ACHN (cell line): ENCODE measurements at regions not wholly inside any gene's neighbourhood (a gene's known extent, or its start where the extent isn't known, plus 50 kb on each side); places are given as distances from the start of the nearest gene placed in this dataset.
"Not testable (repeated sequence)": the region's sequence is repeated elsewhere in the genome, so short reads cannot be mapped to it uniquely, and the experiment has no call there.

Experiments used
- DNase-seq: peaks from one replicate; pipeline ENCODE4 v3.0.0-alpha.2; 2015
- in situ Hi-C: cut with HindIII; loops from 2 replicates; pipeline ENCODE4 v1.10.0; 2017; ENCODE audit warnings: low sequenced_read_pairs, low pct_ligation_motif_present, low pct_unique_long_range_greater_than_20kb

DNA sequence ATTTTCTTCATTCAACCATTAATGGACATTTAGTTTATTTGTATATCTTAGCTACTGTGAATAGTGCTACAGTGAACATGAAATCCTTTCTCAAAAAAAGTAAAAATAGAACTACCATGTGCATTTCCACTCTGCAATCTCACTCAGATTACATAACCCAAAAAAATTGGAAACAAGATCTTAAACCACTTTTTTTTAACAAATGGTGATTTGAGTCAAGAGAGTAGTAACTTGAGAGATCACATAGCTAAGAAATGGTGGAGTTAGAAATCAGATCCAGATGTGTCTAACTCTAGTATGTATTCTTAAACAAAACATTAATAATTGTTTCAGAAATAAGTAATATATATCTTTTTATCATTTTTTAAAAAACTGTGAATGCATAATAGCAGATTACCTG lies 318.3 kb upstream of the SGCG start:
- DNase-seq: no peak
- in situ Hi-C loops: no loop called here

DNA sequence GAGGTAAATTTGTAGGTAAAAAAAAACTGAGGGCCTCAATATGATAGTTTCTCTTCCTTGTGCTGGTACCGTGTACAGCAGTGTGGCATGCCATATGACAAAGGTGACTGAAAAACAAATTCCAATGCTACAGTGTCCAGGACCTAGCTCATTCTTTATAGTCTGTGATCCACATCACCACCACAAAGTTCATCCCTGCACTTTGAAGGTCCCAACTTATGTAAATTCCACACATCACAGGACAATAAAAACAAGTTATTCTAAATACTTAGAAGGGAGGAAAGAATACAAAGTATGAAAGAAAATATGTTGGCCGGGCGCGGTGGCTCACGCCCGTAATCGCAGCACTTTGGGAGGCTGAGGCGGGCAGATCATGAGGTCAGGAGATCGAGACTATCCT lies 314.6 kb upstream of the SGCG start:
- in situ Hi-C loops: no loop called here
- DNase-seq: no peak

DNA sequence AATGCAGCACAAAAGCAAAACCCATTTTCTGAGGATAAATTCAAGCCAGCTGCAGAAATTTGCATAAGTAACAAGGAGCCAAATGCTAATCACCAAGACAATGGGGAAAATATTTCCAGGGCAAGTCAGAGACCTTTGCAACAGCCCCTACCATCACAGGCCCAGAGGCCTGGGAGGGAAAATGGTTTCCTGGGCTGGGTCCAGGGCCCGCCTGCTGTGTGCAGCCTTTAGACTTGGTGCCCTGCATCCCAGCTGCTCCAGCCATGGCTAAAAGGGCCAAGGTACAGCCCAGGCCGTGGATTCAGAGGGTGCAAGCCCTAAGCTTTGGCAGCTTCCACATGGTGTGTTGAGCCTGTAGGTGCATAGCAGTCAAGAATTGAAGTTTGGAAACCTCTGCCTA lies 309.5 kb upstream of the SGCG start:
- in situ Hi-C loops: no loop called here
- DNase-seq: no peak

DNA sequence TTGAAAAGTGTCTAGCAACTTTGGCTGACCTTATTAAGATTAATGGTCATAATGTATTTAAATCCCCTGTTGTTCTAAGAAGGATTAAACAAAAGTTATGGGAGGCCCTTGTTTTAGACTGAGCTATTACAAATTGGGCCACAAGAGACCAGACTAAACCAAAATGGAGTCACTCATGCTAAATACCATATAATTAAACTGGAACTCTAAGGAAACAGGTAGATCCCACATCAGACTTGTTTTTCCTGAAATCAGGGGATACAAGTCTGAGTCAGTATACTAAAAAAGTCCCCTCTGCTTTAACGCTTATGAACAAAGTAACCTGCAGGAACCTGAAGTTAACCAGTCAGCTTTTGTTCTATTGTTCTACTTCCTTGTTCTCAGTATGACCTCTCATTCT lies 305.9 kb upstream of the SGCG start:
- in situ Hi-C loops: no loop called here
- DNase-seq: no peak

DNA sequence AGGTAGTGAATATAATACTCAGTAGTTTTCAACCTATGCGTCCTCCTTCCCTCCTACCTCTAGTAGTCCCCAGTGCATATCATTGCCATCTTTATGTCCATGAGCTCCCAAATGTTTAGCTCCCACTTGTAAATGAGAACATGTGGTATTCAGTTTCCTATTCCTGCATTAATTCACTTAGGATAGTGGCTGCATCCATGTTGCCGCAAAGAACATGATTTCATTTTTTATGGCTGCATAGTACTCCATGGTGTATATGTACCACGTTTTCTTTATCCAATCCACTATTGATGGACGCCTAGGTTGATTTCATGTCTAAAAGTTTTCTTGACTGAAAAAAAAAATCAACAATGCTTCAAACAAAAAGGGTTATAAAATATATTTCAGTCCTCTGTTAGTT lies 303.4 kb upstream of the SGCG start:
- in situ Hi-C loops: no loop called here
- DNase-seq: no peak

DNA sequence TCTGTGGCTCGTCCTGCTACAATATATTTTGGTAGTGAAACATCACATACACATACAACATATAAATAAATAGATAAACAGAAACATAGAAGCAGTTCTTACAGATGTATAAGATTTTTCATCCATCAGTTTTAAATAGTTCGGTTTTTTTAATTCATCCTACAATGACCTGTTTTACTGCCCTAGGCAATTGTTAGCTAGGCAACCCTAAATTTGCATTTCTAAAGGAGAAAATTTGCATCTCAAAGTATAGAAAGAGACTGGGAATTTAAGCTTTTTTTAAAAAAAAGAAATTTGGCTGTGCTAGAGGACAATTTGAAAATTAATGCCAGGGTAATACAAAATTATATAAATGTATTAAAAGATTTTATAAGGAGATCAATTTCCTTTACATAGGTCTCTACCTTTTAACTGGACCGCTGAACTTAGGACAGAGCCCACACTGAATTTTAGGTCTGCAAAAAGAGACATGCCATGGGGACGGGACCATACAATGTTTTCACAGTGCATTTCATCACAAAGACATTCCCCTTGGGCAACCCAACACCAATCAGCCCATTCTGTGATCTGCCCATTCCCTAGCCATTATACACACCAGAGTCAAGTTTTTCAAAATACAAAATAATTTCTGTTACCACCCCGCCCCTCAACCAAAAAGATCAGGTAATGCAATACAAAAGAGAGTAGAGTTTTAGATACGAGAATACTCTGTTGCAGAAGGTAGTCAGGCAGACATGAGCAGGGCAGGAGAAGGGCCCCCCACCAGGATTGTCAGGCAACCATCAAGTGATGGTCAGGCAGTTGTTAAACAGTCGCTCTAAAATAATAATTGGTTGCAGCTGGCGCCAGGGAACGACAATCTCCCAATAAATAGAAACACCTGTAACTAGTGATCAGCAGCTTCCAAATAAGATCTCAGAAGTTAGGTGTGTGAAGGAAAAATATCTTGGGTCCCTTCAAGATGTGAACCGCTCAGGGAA lies 299.7 kb upstream of the SGCG start:
- in situ Hi-C loops: no loop called here

DNA sequence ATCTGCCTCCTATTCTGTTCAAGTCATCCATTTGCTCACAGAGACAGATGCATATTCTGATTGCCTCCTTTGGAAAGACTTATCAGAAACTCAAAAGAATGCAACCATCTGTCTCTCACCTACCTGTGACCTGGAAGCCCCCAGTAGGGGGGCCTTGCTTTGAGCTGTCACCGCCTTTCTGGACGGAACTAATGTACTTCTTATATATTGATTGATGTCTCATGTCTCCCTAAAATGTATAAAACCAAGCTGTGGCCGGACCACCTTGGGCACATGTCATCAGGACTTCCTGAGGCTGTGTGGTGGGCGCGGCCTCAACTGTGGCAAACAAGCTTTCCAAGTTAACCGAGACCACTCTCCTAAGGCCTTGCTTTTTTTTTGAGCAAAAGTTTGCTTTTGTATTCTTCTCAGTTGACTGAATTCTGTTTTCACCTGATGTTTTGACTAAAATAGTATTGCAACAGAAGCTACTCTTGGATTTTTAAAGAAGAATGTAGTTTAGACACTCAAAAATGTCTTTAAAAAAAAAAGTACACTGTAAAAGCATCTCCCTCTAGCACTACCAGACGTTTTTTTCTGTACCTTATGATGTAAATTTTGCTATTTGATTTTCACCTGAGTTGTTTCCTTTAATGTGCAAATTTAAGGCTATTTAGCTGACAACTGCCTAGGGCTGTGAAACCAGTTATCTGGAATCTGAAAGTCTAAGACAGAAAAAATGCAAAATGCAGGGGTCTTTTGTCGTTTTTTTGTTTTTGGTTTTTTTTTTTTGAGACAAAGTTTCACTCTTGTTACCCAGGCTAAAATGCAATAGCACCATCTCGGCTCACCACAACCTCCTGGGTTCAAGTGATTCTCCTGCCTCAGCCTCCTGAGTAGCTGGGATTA lies 298.8 kb upstream of the SGCG start:
- in situ Hi-C loops, DNase-seq: not testable (repeated sequence)

More for the DNA sequence above, 299.7 kb upstream of the SGCG start:
- DNase-seq: no peak

DNA sequence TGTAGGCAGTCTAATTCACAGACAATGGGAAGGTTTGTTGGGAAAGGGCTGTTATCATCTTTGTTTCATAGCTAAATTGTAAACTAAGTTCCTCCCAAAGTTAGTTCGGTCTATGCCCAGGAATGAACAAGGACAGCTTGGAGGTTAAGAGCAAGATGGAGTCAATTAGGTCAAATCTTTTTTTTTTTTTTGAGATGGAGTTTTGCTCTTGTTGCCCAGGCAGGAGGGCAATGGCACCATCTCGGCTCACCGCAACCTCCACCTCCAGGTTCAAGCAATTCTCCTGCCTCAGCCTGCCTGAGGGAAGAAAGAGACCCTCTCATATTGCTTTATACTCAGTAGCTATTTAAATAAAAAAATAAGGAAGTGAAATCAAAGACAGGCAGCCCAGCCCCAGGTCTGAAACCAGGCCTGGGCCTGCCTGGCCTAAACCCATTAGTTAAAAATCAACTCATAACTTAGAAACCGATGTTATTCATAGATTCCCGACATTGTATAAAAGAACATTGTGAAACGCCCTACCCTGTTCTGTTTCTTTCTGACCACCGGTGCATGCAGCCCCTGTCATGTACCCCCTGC lies 297.4 kb upstream of the SGCG start:
- peak; percentile 35 for DNase-seq
- in situ Hi-C loops: no loop called here

DNA sequence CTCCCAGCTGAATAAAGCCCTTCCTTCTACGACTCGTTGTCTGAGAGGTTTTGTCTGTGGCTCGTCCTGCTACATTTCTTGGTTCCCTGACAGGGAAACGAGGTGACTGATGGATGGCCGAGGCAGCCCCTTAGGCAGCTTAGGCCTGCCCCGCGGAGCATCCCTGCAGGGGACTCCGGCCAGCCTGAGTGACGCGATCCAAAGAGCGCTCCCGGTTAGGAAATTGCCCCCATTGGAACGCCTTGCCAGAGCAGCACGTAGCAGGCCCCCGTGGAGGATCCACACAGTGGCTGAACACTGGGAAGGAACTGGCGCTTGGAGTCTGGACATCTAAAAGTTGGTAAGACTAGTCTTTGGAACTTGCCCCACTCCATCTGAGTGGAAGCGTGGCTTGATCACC lies 296.8 kb upstream of the SGCG start:
- peak; percentile 68 for DNase-seq
- in situ Hi-C loops: no loop called here

DNA sequence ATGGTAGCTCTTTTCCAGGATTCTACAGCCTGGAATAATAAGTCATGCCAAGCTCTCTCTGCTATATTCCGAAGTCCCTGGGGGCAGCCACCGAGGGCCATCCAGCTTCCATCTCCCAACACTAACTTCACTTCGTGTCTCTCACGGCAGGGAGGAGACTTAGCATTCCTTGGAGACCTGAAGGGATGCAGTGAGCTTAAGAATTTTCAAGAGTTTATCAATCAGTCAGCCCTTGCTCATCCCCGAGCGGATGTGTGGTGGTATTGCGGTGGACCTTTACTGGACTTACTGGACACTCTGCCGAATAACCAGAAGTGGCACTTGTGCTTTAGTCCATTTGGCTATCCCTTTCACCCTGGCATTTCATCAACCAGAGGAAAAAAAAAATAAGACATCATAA lies 294.7 kb upstream of the SGCG start:
- in situ Hi-C loops: not testable (repeated sequence)

DNA sequence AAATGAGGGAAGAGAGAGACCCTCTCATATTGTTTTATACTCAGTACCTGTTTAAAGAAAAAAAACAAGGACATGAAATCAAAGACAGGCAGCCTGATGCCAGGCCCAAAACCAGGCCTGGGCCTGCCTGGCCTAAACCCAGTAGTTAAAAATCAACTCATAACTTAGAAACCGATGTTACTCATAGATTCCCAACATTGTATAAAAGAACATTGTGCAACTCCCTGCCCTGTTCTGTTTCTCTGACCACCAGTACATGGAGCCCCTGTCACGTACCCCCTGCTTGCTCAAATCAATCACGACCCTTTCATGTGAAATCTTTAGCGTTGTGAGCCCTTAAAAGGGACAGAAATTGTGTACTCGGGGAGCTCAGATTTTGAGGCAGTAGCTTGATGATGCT lies 291.4 kb upstream of the SGCG start:
- peak; percentile 55 for DNase-seq
- in situ Hi-C loops: not testable (repeated sequence)

More for the DNA sequence above, 294.7 kb upstream of the SGCG start:
- DNase-seq: peak; percentile 28

DNA sequence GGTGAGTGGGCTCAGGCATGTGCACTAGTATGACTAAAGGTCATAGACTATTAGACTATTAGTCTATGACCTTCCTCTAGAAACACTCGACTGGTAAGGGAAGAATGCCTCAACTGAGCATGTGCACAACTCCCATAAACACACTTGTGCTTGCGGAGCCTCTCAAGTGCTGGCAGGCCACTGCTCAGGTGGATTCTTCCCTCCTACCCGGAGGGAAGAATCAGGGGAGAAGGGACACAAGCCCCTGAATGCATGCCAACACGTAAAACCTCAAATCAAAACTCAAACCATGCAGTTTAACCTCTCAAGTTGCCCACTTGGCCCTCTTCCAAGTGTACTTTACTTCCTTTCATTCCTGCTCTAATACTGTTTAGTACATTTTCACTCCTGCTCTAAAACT lies 287.6 kb upstream of the SGCG start:
- DNase-seq: no peak
- in situ Hi-C loops: no loop called here

DNA sequence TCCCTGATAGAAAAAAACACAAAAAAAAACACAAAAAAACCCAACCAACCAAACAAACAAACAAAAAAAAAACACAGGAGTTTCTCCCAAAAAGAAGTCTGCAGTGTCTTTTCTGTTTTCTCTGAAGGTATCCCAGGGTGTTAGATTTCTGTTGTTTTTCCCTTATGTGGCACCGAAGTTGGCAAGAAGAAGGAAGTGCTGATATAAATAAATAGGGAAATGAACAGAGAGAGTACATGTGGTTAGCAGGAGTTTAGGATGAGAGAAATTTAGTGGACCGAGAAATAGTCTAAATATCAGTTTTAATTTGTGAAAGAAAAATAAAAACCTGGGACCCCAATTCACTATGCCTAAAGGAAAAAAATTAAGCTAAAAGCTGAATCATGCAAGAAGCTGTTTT lies 287.0 kb upstream of the SGCG start:
- in situ Hi-C loops: no loop called here
- DNase-seq: no peak

DNA sequence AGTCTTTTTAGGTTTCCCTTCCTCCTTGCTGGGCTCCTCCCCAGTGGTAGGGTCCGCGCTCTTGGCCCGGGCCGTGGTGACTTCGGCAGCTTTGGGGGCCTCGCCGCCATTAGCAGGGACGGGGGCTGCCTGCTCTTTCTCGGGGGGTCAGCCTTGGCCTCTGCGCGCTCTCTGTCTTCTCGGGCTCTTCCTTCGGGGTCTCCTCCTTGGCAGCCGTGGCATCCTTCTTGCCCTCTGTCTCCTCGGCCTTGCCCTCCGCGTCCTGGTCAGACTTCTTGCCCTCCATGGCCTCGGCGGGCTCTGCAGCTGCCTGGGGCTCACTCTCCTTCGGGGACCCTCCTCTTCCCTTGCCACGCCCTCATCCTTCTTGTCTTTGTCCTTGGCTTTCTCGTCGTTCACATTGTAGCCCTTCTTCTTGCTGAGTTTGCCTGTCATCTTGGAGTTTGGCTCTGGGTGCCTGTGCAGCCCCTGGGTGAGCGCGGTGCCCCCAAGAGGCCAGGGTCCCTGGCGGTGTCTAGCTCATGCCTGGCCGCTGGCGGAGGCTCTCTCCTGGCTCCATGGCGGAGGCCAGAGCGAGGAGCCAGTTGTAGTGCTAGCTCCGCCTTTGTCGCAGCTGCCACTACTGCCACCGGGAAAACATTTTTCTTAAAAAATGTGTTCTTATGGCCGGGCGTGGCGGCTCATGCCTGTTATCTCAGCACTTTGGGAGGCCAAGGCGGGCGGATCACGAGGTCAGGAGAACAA lies 283.0 kb upstream of the SGCG start:
- in situ Hi-C loops: no loop called here
- no peak for DNase-seq

DNA sequence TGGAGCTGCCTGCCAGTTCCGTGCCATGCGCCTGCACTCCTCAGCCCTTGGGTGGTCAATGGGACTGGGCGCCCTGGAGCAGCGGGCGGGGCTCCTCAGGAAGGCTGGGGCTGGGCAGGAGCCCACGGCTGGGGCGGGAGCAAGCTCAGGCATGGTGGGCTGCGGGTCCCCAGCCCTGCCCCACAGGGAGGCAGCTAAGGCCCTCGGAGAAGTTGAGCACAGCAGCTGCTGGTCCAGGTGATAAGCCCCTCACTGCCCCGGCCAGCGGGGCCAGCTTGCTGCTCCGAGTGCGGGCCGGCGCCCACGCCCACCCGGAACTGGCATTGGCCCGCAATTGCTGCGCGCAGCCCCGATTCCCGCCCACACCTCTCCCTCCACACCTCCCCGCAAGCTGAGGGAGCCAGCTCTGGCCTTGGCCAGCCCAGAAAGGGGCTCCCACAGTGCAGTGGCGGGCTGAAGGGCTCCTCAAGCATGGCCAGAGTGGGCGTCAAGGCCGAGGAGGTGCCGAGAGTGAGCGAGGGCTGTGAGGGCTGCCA lies 280.3 kb upstream of the SGCG start:
- DNase-seq, in situ Hi-C loops: not testable (repeated sequence)

DNA sequence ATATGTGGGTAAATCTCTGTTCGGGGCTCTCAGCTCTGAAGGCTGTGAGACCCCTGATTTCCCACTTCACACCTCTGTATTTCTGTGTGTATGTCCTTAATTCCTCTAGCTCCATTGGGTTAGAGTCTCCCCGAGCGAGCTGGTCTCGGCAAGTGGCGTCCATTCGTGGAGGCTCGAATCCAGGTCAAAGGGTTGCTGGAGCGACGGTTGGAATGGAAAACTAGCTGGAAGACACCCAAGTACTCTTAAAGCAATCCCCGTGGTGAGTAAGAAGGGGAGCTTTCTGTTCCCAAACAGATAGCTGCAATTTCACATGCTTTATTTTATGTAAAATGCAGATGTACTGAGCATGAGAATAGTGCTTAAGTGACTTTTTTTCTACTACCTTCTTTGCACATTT lies 277.5 kb upstream of the SGCG start:
- in situ Hi-C loops: no loop called here
- no peak for DNase-seq

DNA sequence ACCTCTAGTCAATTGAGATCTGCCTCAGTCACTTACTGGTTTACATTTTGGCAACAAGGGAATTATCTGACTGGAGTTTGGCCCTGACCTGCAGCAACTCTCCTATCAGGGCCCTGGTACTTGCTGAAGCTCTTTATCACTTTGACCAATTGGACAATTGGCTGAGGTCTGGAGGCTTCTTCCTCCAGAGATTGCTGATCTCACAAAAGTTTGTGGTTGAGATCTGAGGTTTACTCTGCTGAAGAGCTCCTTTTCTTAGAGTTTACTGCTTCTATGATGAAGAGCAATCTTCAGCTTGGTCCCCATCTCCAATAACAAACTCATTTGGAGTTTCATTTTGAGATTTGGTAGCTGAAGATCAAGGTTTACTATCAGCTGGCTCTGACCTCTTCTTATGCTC lies 276.9 kb upstream of the SGCG start:
- no peak for DNase-seq
- in situ Hi-C loops: no loop called here

DNA sequence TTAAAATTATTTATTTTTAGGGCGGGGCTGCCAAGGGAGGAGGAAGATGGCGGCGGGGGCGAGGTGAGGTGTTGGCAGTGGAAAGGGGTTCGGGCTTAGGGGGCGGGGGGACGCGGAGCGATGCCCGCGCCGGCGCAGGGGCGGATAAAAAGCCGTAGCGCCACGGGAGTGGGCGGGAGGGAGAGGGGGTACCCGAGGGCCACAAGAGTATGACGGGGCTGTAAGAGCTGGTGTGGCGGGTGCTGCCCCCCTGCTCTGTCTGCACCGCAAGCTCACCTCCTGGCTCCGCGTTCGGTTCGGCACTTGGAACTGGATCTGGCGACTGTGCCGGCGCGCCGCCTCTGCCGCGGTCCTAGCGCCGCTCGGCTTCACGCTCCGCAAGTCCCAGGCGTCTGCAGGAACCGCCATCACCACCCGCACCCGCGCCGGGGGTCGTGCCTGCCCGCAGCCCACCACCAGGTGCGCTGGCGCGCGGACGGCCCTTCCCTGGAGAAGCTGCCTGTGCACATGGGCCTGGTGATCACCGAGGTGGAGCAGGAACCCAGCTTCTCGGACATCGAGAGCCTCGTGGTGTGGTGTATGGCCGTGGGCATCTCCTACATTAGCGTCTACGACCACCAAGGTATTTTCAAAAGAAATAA lies 265.2 kb upstream of the SGCG start:
- peak; percentile 39 for DNase-seq
- in situ Hi-C loops: no loop called here
